Esophagus muscularis mucosa (tissue), 3 donors: ENCODE measurements at regions not wholly inside any gene's neighbourhood (a gene's known extent, or its start where the extent isn't known, plus 50 kb on each side); places are given as distances from the start of the nearest gene placed in this dataset.

Experiments
- CTCF ChIP-seq, 3 experiments: fragments of 200-600 bp in 2 of 3; fragments of 450-650 bp in 1 of 3; sonication (generic) in 2 of 3; IDR thresholded peaks; one replicate each; pipeline ENCODE4 v1.5.1; 2017 to 2019; ENCODE audit warnings: antibody characterized with exemption in 3 of 3, mild to moderate bottlenecking in 2 of 3, moderate library complexity in 1 of 3
- EP300 ChIP-seq: sonication (generic); formaldehyde crosslinking; IDR thresholded peaks from one replicate; pipeline ENCODE4 v1.6.1; 2017; ENCODE audit warnings: antibody characterized with exemption

GRCh38 chr15:47331829-47332393, 385.4 kb upstream of the SEMA6D start:
- no peak for TF ChIP-seq EP300
- TF ChIP-seq CTCF (IDR thresholded peaks at IDR 0.05), result no peak
